ENCODE measurements at regions not wholly inside any gene's neighbourhood (a gene's known extent, or its start where the extent isn't known, plus 50 kb on each side); places are given as distances from the start of the nearest gene placed in this dataset.

GRCh38 chr15:70306582-70306981 lies 208.9 kb upstream of the TLE3 start:
- Histone ChIP-seq H3K4me3 (ENCODE audit: low read length) (no peak overlapping the region), H3K4me1 (ENCODE audit: control insufficient read depth, insufficient read depth, low read length) (peaks cover 7% of the 10 kb centered on the region), H3K36me3 (ENCODE audit: control insufficient read depth, insufficient read depth, low read length, severe bottlenecking) (no peaks in the 10 kb centered on the region), H3K27me3 (replicated peaks; ENCODE audit: control insufficient read depth, insufficient read depth, low read length) (peaks cover 17% of the 10 kb centered on the region), H3K9ac (ENCODE audit: low read length) (no peak overlapping the region), H3K9me3 (ENCODE audit: control insufficient read depth, low read length) (peaks cover 8% of the 10 kb centered on the region)
- no peak for DNase-seq (ENCODE audit: low read depth)

GRCh38 chr15:70306081-70306480 lies 208.4 kb upstream of the TLE3 start:
- Histone ChIP-seq H3K9me3 (ENCODE audit: control insufficient read depth, low read length) (peaks cover 8% of the 10 kb centered on the region), H3K36me3 (ENCODE audit: control insufficient read depth, insufficient read depth, low read length, severe bottlenecking) (no peaks in the 10 kb centered on the region), H3K27me3 (replicated peaks; ENCODE audit: control insufficient read depth, insufficient read depth, low read length) (peaks cover 18% of the 10 kb centered on the region), H3K4me1 (ENCODE audit: control insufficient read depth, insufficient read depth, low read length) (peaks cover 7% of the 10 kb centered on the region), H3K9ac (ENCODE audit: low read length) (no peak overlapping the region), H3K4me3 (ENCODE audit: low read length) (no peak overlapping the region)
- no peak for DNase-seq (ENCODE audit: low read depth)

- DNase-seq (ENCODE audit: low read depth) = no peak
- H3K4me3 ChIP-seq (ENCODE audit: low read length) = no peak overlapping the region
- no peaks in the 10 kb centered on the region for H3K36me3 ChIP-seq (ENCODE audit: control insufficient read depth, insufficient read depth, low read length, severe bottlenecking)
- H3K4me1 ChIP-seq (ENCODE audit: control insufficient read depth, insufficient read depth, low read length) = peaks cover 7% of the 10 kb centered on the region
- H3K9me3 ChIP-seq (ENCODE audit: control insufficient read depth, low read length) = peaks cover 8% of the 10 kb centered on the region
- peaks cover 14% of the 10 kb centered on the region for H3K27me3 ChIP-seq (replicated peaks; ENCODE audit: control insufficient read depth, insufficient read depth, low read length)
- H3K9ac ChIP-seq (ENCODE audit: low read length) = no peak overlapping the region
These were observed 206.3 kb upstream of the TLE3 start for GRCh38 chr15:70303981-70304380.

- Histone ChIP-seq H3K9me3 (ENCODE audit: control insufficient read depth, low read length) (peaks cover 8% of the 10 kb centered on the region), H3K4me1 (ENCODE audit: control insufficient read depth, insufficient read depth, low read length) (peaks cover 7% of the 10 kb centered on the region), H3K27me3 (replicated peaks; ENCODE audit: control insufficient read depth, insufficient read depth, low read length) (peaks cover 8% of the 10 kb centered on the region), H3K36me3 (ENCODE audit: control insufficient read depth, insufficient read depth, low read length, severe bottlenecking) (no peaks in the 10 kb centered on the region), H3K4me3 (ENCODE audit: low read length) (no peak overlapping the region), H3K9ac (ENCODE audit: low read length) (no peak overlapping the region)
- DNase-seq (ENCODE audit: low read depth) = no peak
These were observed 204.6 kb upstream of the TLE3 start for GRCh38 chr15:70302360-70302759.

GRCh38 chr15:70301396-70301795 lies 203.7 kb upstream of the TLE3 start:
- Histone ChIP-seq H3K36me3 (ENCODE audit: control insufficient read depth, insufficient read depth, low read length, severe bottlenecking) (no peaks in the 10 kb centered on the region), H3K27me3 (replicated peaks; ENCODE audit: control insufficient read depth, insufficient read depth, low read length) (peaks cover 5% of the 10 kb centered on the region), H3K4me1 (ENCODE audit: control insufficient read depth, insufficient read depth, low read length) (peaks cover 7% of the 10 kb centered on the region), H3K9ac (ENCODE audit: low read length) (no peak overlapping the region), H3K9me3 (ENCODE audit: control insufficient read depth, low read length) (peaks cover 8% of the 10 kb centered on the region), H3K4me3 (ENCODE audit: low read length) (no peak overlapping the region)
- DNase-seq (ENCODE audit: low read depth) = no peak

- Histone ChIP-seq H3K9ac (ENCODE audit: low read length) (no peak overlapping the region), H3K27me3 (replicated peaks; ENCODE audit: control insufficient read depth, insufficient read depth, low read length) (peaks cover 5% of the 10 kb centered on the region), H3K9me3 (ENCODE audit: control insufficient read depth, low read length) (peaks cover 6% of the 10 kb centered on the region), H3K4me1 (ENCODE audit: control insufficient read depth, insufficient read depth, low read length) (peaks cover 4% of the 10 kb centered on the region), H3K4me3 (ENCODE audit: low read length) (no peak overlapping the region), H3K36me3 (ENCODE audit: control insufficient read depth, insufficient read depth, low read length, severe bottlenecking) (no peaks in the 10 kb centered on the region)
- no peak for DNase-seq (ENCODE audit: low read depth)
These were observed 202.5 kb upstream of the TLE3 start for GRCh38 chr15:70299931-70300869.

GRCh38 chr15:70297465-70298058 lies 199.8 kb upstream of the TLE3 start:
- Histone ChIP-seq H3K4me3 (ENCODE audit: low read length) (no peak overlapping the region), H3K27me3 (replicated peaks; ENCODE audit: control insufficient read depth, insufficient read depth, low read length) (peaks cover 5% of the 10 kb centered on the region), H3K9me3 (ENCODE audit: control insufficient read depth, low read length) (peaks cover 6% of the 10 kb centered on the region), H3K9ac (ENCODE audit: low read length) (no peak overlapping the region), H3K36me3 (ENCODE audit: control insufficient read depth, insufficient read depth, low read length, severe bottlenecking) (no peaks in the 10 kb centered on the region), H3K4me1 (ENCODE audit: control insufficient read depth, insufficient read depth, low read length) (no peaks in the 10 kb centered on the region)
- no peak for DNase-seq (ENCODE audit: low read depth)

GRCh38 chr15:70294731-70295305 lies 197.1 kb upstream of the TLE3 start:
- DNase-seq (ENCODE audit: low read depth) = no peak
- no peaks in the 10 kb centered on the region for H3K36me3 ChIP-seq (ENCODE audit: control insufficient read depth, insufficient read depth, low read length, severe bottlenecking)

GRCh38 chr15:70293591-70294470 lies 196.1 kb upstream of the TLE3 start:
- Histone ChIP-seq H3K9me3 (ENCODE audit: control insufficient read depth, low read length) (peaks cover 6% of the 10 kb centered on the region), H3K4me3 (ENCODE audit: low read length) (no peak overlapping the region), H3K36me3 (ENCODE audit: control insufficient read depth, insufficient read depth, low read length, severe bottlenecking) (no peaks in the 10 kb centered on the region), H3K4me1 (ENCODE audit: control insufficient read depth, insufficient read depth, low read length) (no peaks in the 10 kb centered on the region), H3K27me3 (replicated peaks; ENCODE audit: control insufficient read depth, insufficient read depth, low read length) (peaks cover 4% of the 10 kb centered on the region), H3K9ac (ENCODE audit: low read length) (no peak overlapping the region)
- no peak for DNase-seq (ENCODE audit: low read depth)

More at GRCh38 chr15:70294731-70295305, 197.1 kb upstream of the TLE3 start:
- no peaks in the 10 kb centered on the region for H3K4me1 ChIP-seq (ENCODE audit: control insufficient read depth, insufficient read depth, low read length)
- H3K9me3 ChIP-seq (ENCODE audit: control insufficient read depth, low read length) = peaks cover 6% of the 10 kb centered on the region
- no peak overlapping the region for H3K9ac ChIP-seq (ENCODE audit: low read length)
- H3K27me3 ChIP-seq (replicated peaks; ENCODE audit: control insufficient read depth, insufficient read depth, low read length) = peaks cover 4% of the 10 kb centered on the region
- H3K4me3 ChIP-seq (ENCODE audit: low read length) = no peak overlapping the region

GRCh38 chr15:70293138-70293537 lies 195.4 kb upstream of the TLE3 start:
- Histone ChIP-seq H3K27me3 (replicated peaks; ENCODE audit: control insufficient read depth, insufficient read depth, low read length) (peaks cover 4% of the 10 kb centered on the region), H3K9ac (ENCODE audit: low read length) (no peak overlapping the region), H3K36me3 (ENCODE audit: control insufficient read depth, insufficient read depth, low read length, severe bottlenecking) (no peaks in the 10 kb centered on the region), H3K4me1 (ENCODE audit: control insufficient read depth, insufficient read depth, low read length) (no peaks in the 10 kb centered on the region), H3K4me3 (ENCODE audit: low read length) (no peak overlapping the region), H3K9me3 (ENCODE audit: control insufficient read depth, low read length) (peaks cover 6% of the 10 kb centered on the region)
- no peak for DNase-seq (ENCODE audit: low read depth)

All from adipocyte (in vitro differentiated cells).